Peyer's patch (tissue), 4 donors: ENCODE measurements at regions not wholly inside any gene's neighbourhood (a gene's known extent, or its start where the extent isn't known, plus 50 kb on each side); places are given as distances from the start of the nearest gene placed in this dataset.

Experiments
- DNase-seq, 3 donors: peaks; one replicate each; pipeline ENCODE4 v3.0.0-alpha.2; 2017 to 2019
- H3K27ac ChIP-seq, 4 donors: fragments of 200-600 bp; sonication (generic); one replicate each; pipeline ENCODE4 v1.5.1; 2016 to 2019
- H3K27me3 ChIP-seq, 2 donors: fragments of 200-600 bp; sonication (generic); one replicate each; pipeline ENCODE4 v1.5.1; 2019
- H3K36me3 ChIP-seq, 3 donors: fragments of 200-600 bp; sonication (generic); one replicate each; pipeline ENCODE4 v1.5.1; 2016 to 2019
- H3K4me1 ChIP-seq, 4 donors: fragments of 200-600 bp; sonication (generic); one replicate each; pipeline ENCODE4 v1.5.1; 2016 to 2019
- H3K4me3 ChIP-seq, 4 donors: fragments of 200-600 bp; sonication (generic); 1 replicate in 3 of 4; 2 replicates in 1 of 4; pipeline ENCODE4 v1.5.1; 2016 to 2019; ENCODE audit warnings: mild to moderate bottlenecking in 1 of 4
- H3K9me3 ChIP-seq, 4 donors: fragments of 200-600 bp; sonication (generic); one replicate each; pipeline ENCODE4 v1.5.1; 2016 to 2019; ENCODE audit warnings: mild to moderate bottlenecking in 1 of 4
- POLR2A ChIP-seq, 2 donors: fragments of 450-650 bp; IDR thresholded peaks; one replicate each; pipeline ENCODE4 v1.5.1; 2017; ENCODE audit warnings: antibody characterized with exemption in 2 of 2, mild to moderate bottlenecking in 2 of 2, moderate library complexity in 2 of 2
- TF ChIP-seq, protein P1 (sequence below), 6 experiments: fragments of 450-650 bp in 4 of 6; fragments of 200-600 bp in 2 of 6; sonication (generic) in 1 of 6; IDR thresholded peaks; one replicate each; pipeline ENCODE4 v1.5.1; 2017 to 2019; ENCODE audit warnings: antibody characterized with exemption in 6 of 6, mild to moderate bottlenecking in 3 of 6, moderate library complexity in 1 of 6

- no peak overlapping the region for H3K27ac ChIP-seq
- H3K27me3 ChIP-seq, result no peaks in the 10 kb centered on the region
- TF ChIP-seq POLR2A (IDR thresholded peaks at IDR 0.05), result no peak
- TF ChIP-seq, protein P1, sequence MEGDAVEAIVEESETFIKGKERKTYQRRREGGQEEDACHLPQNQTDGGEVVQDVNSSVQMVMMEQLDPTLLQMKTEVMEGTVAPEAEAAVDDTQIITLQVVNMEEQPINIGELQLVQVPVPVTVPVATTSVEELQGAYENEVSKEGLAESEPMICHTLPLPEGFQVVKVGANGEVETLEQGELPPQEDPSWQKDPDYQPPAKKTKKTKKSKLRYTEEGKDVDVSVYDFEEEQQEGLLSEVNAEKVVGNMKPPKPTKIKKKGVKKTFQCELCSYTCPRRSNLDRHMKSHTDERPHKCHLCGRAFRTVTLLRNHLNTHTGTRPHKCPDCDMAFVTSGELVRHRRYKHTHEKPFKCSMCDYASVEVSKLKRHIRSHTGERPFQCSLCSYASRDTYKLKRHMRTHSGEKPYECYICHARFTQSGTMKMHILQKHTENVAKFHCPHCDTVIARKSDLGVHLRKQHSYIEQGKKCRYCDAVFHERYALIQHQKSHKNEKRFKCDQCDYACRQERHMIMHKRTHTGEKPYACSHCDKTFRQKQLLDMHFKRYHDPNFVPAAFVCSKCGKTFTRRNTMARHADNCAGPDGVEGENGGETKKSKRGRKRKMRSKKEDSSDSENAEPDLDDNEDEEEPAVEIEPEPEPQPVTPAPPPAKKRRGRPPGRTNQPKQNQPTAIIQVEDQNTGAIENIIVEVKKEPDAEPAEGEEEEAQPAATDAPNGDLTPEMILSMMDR (IDR thresholded peaks at IDR 0.05), result no peak
Measured at GRCh38 chr2:15074319-15074718, 441.8 kb downstream of the LRATD1 start.

DNA sequence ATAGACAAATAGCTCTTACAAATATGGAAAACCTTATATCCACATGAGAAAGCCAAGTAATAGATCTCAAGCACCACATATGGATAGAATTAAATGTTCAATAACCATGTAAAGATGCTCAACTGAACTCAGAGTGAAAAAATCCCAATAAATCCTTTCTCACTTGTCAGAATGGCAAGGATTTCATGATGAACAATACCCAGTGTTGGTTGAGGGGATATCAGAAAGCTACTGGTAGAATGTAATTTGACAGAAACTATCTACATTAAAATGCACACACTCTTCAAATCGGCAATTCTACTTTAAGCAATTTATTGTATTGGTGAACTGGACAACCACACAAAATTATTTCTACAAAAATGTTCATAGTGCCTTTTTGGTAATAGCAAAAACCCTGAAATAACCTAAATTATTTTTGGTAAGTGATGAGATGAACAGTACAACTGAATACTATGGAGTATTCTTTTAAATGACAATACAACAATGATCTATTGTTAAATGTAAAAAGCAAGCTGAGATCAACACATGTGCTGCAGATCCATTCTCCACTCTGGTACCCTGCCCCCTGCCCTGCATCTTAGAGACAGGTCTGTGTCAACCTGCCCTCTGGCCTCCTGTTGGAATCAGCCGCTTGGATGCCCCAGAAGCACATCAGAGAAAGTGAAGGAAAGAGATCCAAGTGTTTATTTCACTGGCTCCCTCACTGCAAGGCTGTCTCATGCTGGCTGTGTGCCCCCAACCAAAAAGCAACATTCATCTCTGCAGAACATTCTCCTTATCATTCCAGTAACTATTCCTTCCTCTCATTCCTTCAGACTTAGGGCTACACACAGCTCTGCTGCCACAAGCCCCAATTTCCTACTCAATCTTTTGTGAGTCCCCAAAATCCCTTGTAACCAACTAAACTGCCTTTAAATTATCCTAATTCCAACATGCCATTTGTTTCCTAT is 442.5 kb downstream of the LRATD1 start:
- no peak overlapping the region for H3K27ac ChIP-seq
- TF ChIP-seq, protein P1 (IDR thresholded peaks at IDR 0.05), result no peak
- TF ChIP-seq POLR2A (IDR thresholded peaks at IDR 0.05), result no peak
- H3K4me1 ChIP-seq, result no peaks in the 10 kb centered on the region
- no peaks in the 10 kb centered on the region for H3K36me3 ChIP-seq
- H3K27me3 ChIP-seq, result no peaks in the 10 kb centered on the region
- DNase-seq, result no peak
- H3K4me3 ChIP-seq, result no peak overlapping the region
- H3K9me3 ChIP-seq, result no peaks in the 10 kb centered on the region

More at GRCh38 chr2:15074319-15074718, 441.8 kb downstream of the LRATD1 start:
- Histone ChIP-seq H3K9me3 (no peaks in the 10 kb centered on the region), H3K4me3 (no peak overlapping the region), H3K36me3 (no peaks in the 10 kb centered on the region), H3K4me1 (no peaks in the 10 kb centered on the region)
- DNase-seq, result no peak

DNA sequence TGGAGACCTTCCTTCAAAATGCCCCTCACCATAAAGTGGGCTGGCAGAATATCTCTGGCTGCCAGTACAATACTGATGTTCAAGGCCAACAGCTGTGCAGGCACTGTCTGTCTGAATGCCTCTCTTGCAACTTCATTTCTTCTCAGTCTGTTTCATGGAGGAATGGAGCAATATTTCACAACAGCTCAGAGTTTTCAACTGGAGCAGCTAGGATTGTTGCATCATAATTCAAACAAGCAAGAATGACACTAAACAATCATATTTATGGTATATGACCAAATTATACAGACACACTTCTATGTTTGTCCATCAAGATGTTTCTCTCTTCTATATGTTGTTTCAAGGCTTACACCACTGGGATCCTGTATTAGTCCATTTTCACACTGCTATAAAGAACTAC is 444.2 kb downstream of the LRATD1 start:
- TF ChIP-seq, protein P1 (IDR thresholded peaks at IDR 0.05), result no peak
- TF ChIP-seq POLR2A (IDR thresholded peaks at IDR 0.05), result no peak
- Histone ChIP-seq H3K4me1 (no peaks in the 10 kb centered on the region), H3K27ac (no peak overlapping the region), H3K27me3 (no peaks in the 10 kb centered on the region), H3K36me3 (no peaks in the 10 kb centered on the region), H3K9me3 (no peaks in the 10 kb centered on the region), H3K4me3 (no peak overlapping the region)
- no peak for DNase-seq

DNA sequence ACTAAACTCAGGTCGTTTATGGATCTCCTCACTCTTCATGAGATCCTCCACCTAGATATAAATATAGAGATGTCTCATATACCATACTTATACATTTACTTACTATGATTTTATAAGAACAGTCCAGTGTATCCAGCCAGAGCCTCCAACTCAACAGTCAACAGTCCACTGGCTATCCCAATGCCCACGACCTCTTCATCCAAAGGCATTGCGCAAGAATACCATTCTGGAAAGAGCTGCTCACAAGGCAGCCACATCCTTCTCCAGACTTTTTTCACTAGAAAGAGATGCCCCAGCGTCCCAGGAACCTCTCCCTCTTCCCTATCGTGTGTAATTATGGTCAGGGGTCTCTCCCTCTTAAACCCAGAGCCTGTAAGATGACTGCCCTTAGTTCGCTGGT is 448.8 kb downstream of the LRATD1 start:
- H3K27me3 ChIP-seq, result no peaks in the 10 kb centered on the region
- no peaks in the 10 kb centered on the region for H3K9me3 ChIP-seq
- no peaks in the 10 kb centered on the region for H3K4me1 ChIP-seq
- no peak for DNase-seq
- no peak overlapping the region for H3K27ac ChIP-seq
- no peaks in the 10 kb centered on the region for H3K36me3 ChIP-seq
- TF ChIP-seq, protein P1 (IDR thresholded peaks at IDR 0.05), result no peak
- no peak for TF ChIP-seq POLR2A (IDR thresholded peaks at IDR 0.05)
- H3K4me3 ChIP-seq, result no peak overlapping the region

GRCh38 chr2:15082105-15083058 is 449.9 kb downstream of the LRATD1 start:
- Histone ChIP-seq H3K4me1 (no peaks in the 10 kb centered on the region), H3K4me3 (no peak overlapping the region), H3K9me3 (no peaks in the 10 kb centered on the region), H3K27ac (no peak overlapping the region), H3K36me3 (no peaks in the 10 kb centered on the region), H3K27me3 (no peaks in the 10 kb centered on the region)
- DNase-seq, result no peak
- TF ChIP-seq, protein P1 (IDR thresholded peaks at IDR 0.05), result no peak
- no peak for TF ChIP-seq POLR2A (IDR thresholded peaks at IDR 0.05)
